Caco-2 (cell line): ENCODE measurements at regions not wholly inside any gene's neighbourhood (a gene's known extent, or its start where the extent isn't known, plus 50 kb on each side); places are given as distances from the start of the nearest gene placed in this dataset.

Experiments
- BruUV-seq: library from RNA; stranded (reverse); fragments of 400-500 nt; replicated peaks from 2 replicates; lab custom pipeline; 2021; lab: Mats Ljungman, UMichigan
- CTCF ChIA-PET: fragments of 300-600 bp; sonication (Branson Sonifier 250); formaldehyde crosslinking; loops from one replicate; lab custom pipeline; 2022; ENCODE audit warnings: antibody characterized with exemption; lab: Charles Lee
- POLR2A ChIA-PET: fragments of 300-600 bp; sonication (Branson Sonifier 250); formaldehyde crosslinking; loops from one replicate; lab custom pipeline; 2022; ENCODE audit warnings: antibody characterized with exemption; lab: Charles Lee
- DNase-seq, 2 experiments: peaks; one replicate each; pipeline versions ENCODE4 v3.0.0 to v3.0.0-alpha.2; 2020 to 2022
- H3K27me3 ChIP-seq: replicated peaks from 2 replicates; pipeline ENCODE4 v1.6.0; 2011; ENCODE audit warnings: low read length; ENCODE audit not compliant: control insufficient read depth, insufficient read depth
- H3K36me3 ChIP-seq: 2 replicates; pipeline ENCODE4 v1.5.1; 2011; ENCODE audit warnings: low read length; ENCODE audit not compliant: control insufficient read depth, insufficient read depth
- H3K4me1 ChIP-seq: fragments of 250-450 bp; sonication (Bioruptor Pico); 2 replicates; pipeline ENCODE4 v1.5.1; 2020; ENCODE audit warnings: mild to moderate bottlenecking
- H3K4me3 ChIP-seq: 2 replicates; pipeline ENCODE4 v1.5.1; 2011; ENCODE audit warnings: low read depth, mild to moderate bottlenecking, control low read depth, low read length
- H3K9me3 ChIP-seq: fragments of 250-450 bp; sonication (Bioruptor Pico); 2 replicates; pipeline ENCODE4 v1.5.1; 2020; ENCODE audit warnings: mild to moderate bottlenecking, moderate library complexity
- H3K27ac Mint-ChIP-seq: one replicate; pipeline ENCODE4 v1.8.0; 2022; ENCODE audit warnings: mixed read lengths; ENCODE audit not compliant: unreplicated experiment
- H3K27me3 Mint-ChIP-seq: one replicate; pipeline ENCODE4 v1.8.0; 2022; ENCODE audit warnings: mixed read lengths; ENCODE audit not compliant: insufficient read depth, unreplicated experiment
- H3K36me3 Mint-ChIP-seq: one replicate; pipeline ENCODE4 v1.8.0; 2022; ENCODE audit warnings: mild to moderate bottlenecking, mixed read lengths; ENCODE audit not compliant: insufficient read depth, unreplicated experiment
- H3K4me1 Mint-ChIP-seq: one replicate; pipeline ENCODE4 v1.8.0; 2022; ENCODE audit warnings: low read depth, mixed read lengths; ENCODE audit not compliant: unreplicated experiment
- H3K4me3 Mint-ChIP-seq: one replicate; pipeline ENCODE4 v1.8.0; 2022; ENCODE audit warnings: mild to moderate bottlenecking, moderate library complexity, mixed read lengths; ENCODE audit not compliant: unreplicated experiment
- H3K9me3 Mint-ChIP-seq: one replicate; pipeline ENCODE4 v1.8.0; 2022; ENCODE audit warnings: mixed read lengths; ENCODE audit not compliant: unreplicated experiment
- intact Hi-C: fragments of 100-400 bp; cut with micrococcal nuclease; formaldehyde crosslinking; loops from one replicate; pipeline ENCODE4 v1.10.0; 2022; ENCODE audit not compliant: unreplicated experiment
- TF ChIP-seq, protein P1 (sequence below), 2 experiments: fragments of 200-600 bp in 1 of 2; IDR thresholded peaks; 1 replicate in 1 of 2; 2 replicates in 1 of 2; pipeline versions ENCODE4 v1.5.1 to v1.8.0; 2011 to 2022; ENCODE audit warnings: antibody characterized with exemption in 1 of 2, control low read depth in 1 of 2, inconsistent platforms in 1 of 2, low read depth in 1 of 2, low read length in 1 of 2, mild to moderate bottlenecking in 1 of 2, moderate library complexity in 1 of 2; ENCODE audit not compliant: insufficient read depth in 1 of 2, severe bottlenecking in 1 of 2, unreplicated experiment in 1 of 2

DNA sequence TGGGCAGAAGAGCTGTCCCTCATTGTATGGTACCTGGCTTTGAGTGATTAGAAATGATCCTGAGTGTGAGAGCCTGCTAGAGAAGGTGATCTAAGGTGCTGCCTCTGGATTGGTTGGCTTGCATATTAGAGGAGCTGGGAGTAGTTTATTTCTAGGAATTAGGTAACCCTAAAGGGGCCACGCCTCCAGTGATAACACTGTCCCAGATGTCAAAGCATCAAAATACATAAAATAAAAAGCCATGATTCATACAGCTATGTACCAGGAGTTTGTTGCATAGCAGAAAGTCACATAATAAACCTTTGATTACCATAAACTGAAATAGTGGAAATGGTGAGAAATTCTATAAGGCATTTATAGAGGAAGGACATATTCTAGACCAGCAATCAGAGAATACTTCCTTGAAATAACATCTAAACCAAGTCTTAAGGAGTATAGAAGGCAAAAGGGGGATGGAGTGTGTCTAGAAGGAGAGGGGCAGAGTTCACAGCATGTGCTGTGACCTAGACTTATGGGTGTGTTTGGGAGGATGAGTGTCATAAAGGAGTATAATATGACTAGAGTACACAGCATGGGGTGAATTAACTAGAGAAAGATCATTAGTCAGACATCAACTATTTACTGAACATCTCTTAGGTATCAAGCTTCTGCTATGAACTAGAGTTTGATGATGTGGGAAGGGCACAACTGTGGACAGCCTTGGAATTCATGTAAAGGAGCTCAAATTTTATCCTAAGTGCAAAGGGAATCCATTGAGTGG, 686.4 kb downstream of the GALC start:
- TF ChIP-seq, protein P1, sequence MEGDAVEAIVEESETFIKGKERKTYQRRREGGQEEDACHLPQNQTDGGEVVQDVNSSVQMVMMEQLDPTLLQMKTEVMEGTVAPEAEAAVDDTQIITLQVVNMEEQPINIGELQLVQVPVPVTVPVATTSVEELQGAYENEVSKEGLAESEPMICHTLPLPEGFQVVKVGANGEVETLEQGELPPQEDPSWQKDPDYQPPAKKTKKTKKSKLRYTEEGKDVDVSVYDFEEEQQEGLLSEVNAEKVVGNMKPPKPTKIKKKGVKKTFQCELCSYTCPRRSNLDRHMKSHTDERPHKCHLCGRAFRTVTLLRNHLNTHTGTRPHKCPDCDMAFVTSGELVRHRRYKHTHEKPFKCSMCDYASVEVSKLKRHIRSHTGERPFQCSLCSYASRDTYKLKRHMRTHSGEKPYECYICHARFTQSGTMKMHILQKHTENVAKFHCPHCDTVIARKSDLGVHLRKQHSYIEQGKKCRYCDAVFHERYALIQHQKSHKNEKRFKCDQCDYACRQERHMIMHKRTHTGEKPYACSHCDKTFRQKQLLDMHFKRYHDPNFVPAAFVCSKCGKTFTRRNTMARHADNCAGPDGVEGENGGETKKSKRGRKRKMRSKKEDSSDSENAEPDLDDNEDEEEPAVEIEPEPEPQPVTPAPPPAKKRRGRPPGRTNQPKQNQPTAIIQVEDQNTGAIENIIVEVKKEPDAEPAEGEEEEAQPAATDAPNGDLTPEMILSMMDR (IDR thresholded peaks at IDR 0.05; ENCODE audit: insufficient read depth in 1 of 2, low read depth in 1 of 2, low read length in 1 of 2, severe bottlenecking in 1 of 2, unreplicated experiment in 1 of 2) = no peak
- H3K27me3 Mint-ChIP-seq = peaks cover 3% of the 10 kb centered on the region
- DNase-seq = no peak
- H3K36me3 ChIP-seq = no peaks in the 10 kb centered on the region
- no peaks in the 10 kb centered on the region for H3K4me1 Mint-ChIP-seq
- no peak overlapping the region for H3K4me3 ChIP-seq
- no TSS peak for BruUV-seq
- H3K27ac Mint-ChIP-seq = no peak overlapping the region
- no peaks in the 10 kb centered on the region for H3K9me3 ChIP-seq
- no peaks in the 10 kb centered on the region for H3K36me3 Mint-ChIP-seq
- H3K27me3 ChIP-seq = no peaks in the 10 kb centered on the region
- H3K4me3 Mint-ChIP-seq = no peak overlapping the region
- H3K4me1 ChIP-seq = no peaks in the 10 kb centered on the region
- intact Hi-C loops = no loop called here
- peaks cover 3% of the 10 kb centered on the region for H3K9me3 Mint-ChIP-seq
- CTCF ChIA-PET = no interaction called here
- POLR2A ChIA-PET = no interaction called here

DNA sequence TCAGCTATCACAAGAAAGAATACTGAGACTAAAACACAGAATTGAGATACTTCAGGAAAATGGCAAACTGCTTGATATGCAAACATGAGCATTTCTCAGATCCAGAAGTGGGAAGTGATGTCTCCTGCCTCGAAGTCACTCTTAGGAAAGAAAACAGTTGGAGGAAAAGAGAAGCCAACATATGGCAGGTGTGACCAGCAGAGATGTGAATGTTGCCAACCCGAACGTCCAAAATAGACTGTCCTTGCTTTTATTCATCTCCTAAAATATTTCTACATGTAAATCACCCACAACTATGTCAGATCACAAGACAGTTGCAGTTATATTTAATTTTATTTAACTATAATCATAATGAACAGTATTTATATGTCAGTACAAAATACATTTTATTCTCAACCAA, 687.6 kb downstream of the GALC start:
- BruUV-seq = no TSS peak
- Mint-ChIP-seq H3K9me3 (peaks cover 10% of the 10 kb centered on the region), H3K4me3 (no peak overlapping the region), H3K36me3 (no peaks in the 10 kb centered on the region), H3K27me3 (no peaks in the 10 kb centered on the region), H3K27ac (no peak overlapping the region), H3K4me1 (no peaks in the 10 kb centered on the region)
- Histone ChIP-seq H3K36me3 (no peaks in the 10 kb centered on the region), H3K27me3 (no peaks in the 10 kb centered on the region), H3K4me3 (no peak overlapping the region), H3K9me3 (no peaks in the 10 kb centered on the region), H3K4me1 (peaks cover 7% of the 10 kb centered on the region; the same call in 1 of the 2 replicates)
- TF ChIP-seq, protein P1 (IDR thresholded peaks at IDR 0.05; ENCODE audit: insufficient read depth in 1 of 2, low read depth in 1 of 2, low read length in 1 of 2, severe bottlenecking in 1 of 2, unreplicated experiment in 1 of 2) = no peak
- intact Hi-C loops = no loop called here
- POLR2A ChIA-PET = no interaction called here
- CTCF ChIA-PET = no interaction called here
- DNase-seq = no peak

DNA sequence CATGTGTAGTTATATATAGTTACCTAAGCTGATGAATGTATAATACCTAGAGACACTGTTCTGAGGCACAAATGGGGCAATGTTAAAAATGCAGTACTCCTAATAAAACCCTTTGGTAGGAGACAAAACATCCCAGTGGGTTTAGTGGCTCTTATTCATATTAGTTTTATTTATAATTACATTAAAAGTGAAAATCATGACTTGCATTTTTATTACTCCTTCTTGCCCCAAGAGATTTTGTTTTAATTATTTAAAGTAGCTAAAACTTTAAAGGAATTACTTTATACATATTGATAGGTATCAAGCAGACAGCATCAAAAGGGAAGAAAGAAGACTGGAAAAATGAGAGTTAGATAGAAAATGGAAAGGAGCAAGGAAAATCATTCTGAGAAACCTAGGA, 688.6 kb downstream of the GALC start:
- Mint-ChIP-seq H3K27ac (no peak overlapping the region), H3K4me1 (no peaks in the 10 kb centered on the region), H3K27me3 (no peaks in the 10 kb centered on the region), H3K9me3 (peaks cover 10% of the 10 kb centered on the region), H3K36me3 (no peaks in the 10 kb centered on the region), H3K4me3 (no peak overlapping the region)
- POLR2A ChIA-PET = no interaction called here
- H3K36me3 ChIP-seq = no peaks in the 10 kb centered on the region
- TF ChIP-seq, protein P1 (IDR thresholded peaks at IDR 0.05; ENCODE audit: insufficient read depth in 1 of 2, low read depth in 1 of 2, low read length in 1 of 2, severe bottlenecking in 1 of 2, unreplicated experiment in 1 of 2) = no peak
- H3K4me1 ChIP-seq = peaks cover 7% of the 10 kb centered on the region; the same call in 1 of the 2 replicates
- intact Hi-C loops = no loop called here
- CTCF ChIA-PET = no interaction called here
- no TSS peak for BruUV-seq
- no peak for DNase-seq
- H3K9me3 ChIP-seq = no peaks in the 10 kb centered on the region
- no peaks in the 10 kb centered on the region for H3K27me3 ChIP-seq
- no peak overlapping the region for H3K4me3 ChIP-seq
